IPS-20b (cell line): ENCODE measurements at regions not wholly inside any gene's neighbourhood (a gene's known extent, or its start where the extent isn't known, plus 50 kb on each side); places are given as distances from the start of the nearest gene placed in this dataset.

Experiments
- H3K27ac ChIP-seq: one replicate; pipeline ENCODE4 v1.5.1; 2013; ENCODE audit warnings: low read length
- H3K27me3 ChIP-seq: 2 replicates; pipeline ENCODE4 v1.6.1; 2013; ENCODE audit warnings: mild to moderate bottlenecking, low read length, inconsistent platforms; ENCODE audit not compliant: insufficient read depth
- H3K36me3 ChIP-seq: 2 replicates; pipeline ENCODE4 v1.6.1; 2013; ENCODE audit warnings: low read depth, mild to moderate bottlenecking, inconsistent platforms, low read length, moderate library complexity; ENCODE audit not compliant: insufficient read depth
- H3K4me1 ChIP-seq: 2 replicates; pipeline ENCODE4 v1.6.1; 2013; ENCODE audit warnings: mild to moderate bottlenecking, control low read depth, inconsistent platforms, low read length, moderate library complexity; ENCODE audit not compliant: insufficient read depth
- H3K4me3 ChIP-seq: 2 replicates; pipeline ENCODE4 v1.5.1; 2013; ENCODE audit warnings: mild to moderate bottlenecking, low read length, inconsistent platforms
- H3K9ac ChIP-seq: 2 replicates; pipeline ENCODE4 v1.6.1; 2013; ENCODE audit warnings: low read depth, mild to moderate bottlenecking, inconsistent platforms, low read length, moderate library complexity
- H3K9me3 ChIP-seq: 2 replicates; pipeline ENCODE4 v1.6.1; 2013; ENCODE audit warnings: mild to moderate bottlenecking, low read depth, low read length, inconsistent platforms; ENCODE audit not compliant: insufficient read depth

- Histone ChIP-seq H3K27me3 (peaks cover 16% of the 10 kb centered on the region), H3K27ac (no peak overlapping the region), H3K36me3 (no peaks in the 10 kb centered on the region), H3K4me3 (peak overlapping the region; percentile 49; the same call in 1 of the 2 replicates), H3K4me1 (peaks cover 44% of the 10 kb centered on the region; the same call in 1 of the 2 replicates), H3K9ac (peak overlapping the region; percentile 57; the same call in 1 of the 2 replicates), H3K9me3 (no peaks in the 10 kb centered on the region)
Measured at GRCh38 chr1:175864625-175865024, 121.2 kb upstream of the TNR start.

DNA sequence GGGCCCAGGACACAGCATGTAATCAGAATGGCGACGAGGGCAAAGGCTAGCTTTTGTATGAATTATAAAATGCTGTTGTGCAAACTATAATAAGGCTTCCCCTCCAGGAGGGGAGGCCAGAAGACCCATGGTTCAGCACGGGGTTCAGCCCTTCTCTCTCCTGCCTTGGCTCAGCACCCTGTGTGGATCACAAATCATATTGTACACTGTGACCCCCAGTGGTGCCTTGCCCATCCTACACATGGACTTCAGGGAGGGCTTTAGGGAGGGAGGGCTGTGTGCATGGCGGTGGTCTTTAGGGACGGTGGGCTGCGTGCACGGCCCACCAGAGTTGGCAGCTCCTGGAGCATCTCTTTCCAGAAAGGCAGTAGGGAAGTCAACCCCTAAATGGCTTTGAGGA lies 120.8 kb upstream of the TNR start:
- no peaks in the 10 kb centered on the region for H3K36me3 ChIP-seq
- no peaks in the 10 kb centered on the region for H3K9me3 ChIP-seq
- H3K4me3 ChIP-seq, result no peak overlapping the region; the same call in 1 of the 2 replicates
- H3K27ac ChIP-seq, result no peak overlapping the region
- peak overlapping the region; percentile 57; the same call in 1 of the 2 replicates for H3K9ac ChIP-seq
- H3K27me3 ChIP-seq, result peaks cover 16% of the 10 kb centered on the region
- peaks cover 43% of the 10 kb centered on the region; the same call in 1 of the 2 replicates for H3K4me1 ChIP-seq

- H3K36me3 ChIP-seq, result no peaks in the 10 kb centered on the region
- no peaks in the 10 kb centered on the region for H3K9me3 ChIP-seq
- 0 out of 2 replicates have a peak overlapping the region, but pooled peaks have one; percentile 9 for H3K4me3 ChIP-seq
- peak overlapping the region; percentile 14; the same call in 1 of the 2 replicates for H3K9ac ChIP-seq
- peak overlapping the region; percentile 49 for H3K27ac ChIP-seq
- peaks cover 16% of the 10 kb centered on the region for H3K27me3 ChIP-seq
- peaks cover 38% of the 10 kb centered on the region; the same call in 1 of the 2 replicates for H3K4me1 ChIP-seq
Measured at GRCh38 chr1:175863299-175864050, 120.1 kb upstream of the TNR start.

GRCh38 chr1:175862408-175862807 lies 119.0 kb upstream of the TNR start:
- H3K4me3 ChIP-seq, result no peak overlapping the region
- no peak overlapping the region for H3K27ac ChIP-seq
- peaks cover 16% of the 10 kb centered on the region for H3K27me3 ChIP-seq
- H3K36me3 ChIP-seq, result no peaks in the 10 kb centered on the region
- no peak overlapping the region for H3K9ac ChIP-seq
- peaks cover 38% of the 10 kb centered on the region; the same call in 1 of the 2 replicates for H3K4me1 ChIP-seq
- H3K9me3 ChIP-seq, result no peaks in the 10 kb centered on the region

DNA sequence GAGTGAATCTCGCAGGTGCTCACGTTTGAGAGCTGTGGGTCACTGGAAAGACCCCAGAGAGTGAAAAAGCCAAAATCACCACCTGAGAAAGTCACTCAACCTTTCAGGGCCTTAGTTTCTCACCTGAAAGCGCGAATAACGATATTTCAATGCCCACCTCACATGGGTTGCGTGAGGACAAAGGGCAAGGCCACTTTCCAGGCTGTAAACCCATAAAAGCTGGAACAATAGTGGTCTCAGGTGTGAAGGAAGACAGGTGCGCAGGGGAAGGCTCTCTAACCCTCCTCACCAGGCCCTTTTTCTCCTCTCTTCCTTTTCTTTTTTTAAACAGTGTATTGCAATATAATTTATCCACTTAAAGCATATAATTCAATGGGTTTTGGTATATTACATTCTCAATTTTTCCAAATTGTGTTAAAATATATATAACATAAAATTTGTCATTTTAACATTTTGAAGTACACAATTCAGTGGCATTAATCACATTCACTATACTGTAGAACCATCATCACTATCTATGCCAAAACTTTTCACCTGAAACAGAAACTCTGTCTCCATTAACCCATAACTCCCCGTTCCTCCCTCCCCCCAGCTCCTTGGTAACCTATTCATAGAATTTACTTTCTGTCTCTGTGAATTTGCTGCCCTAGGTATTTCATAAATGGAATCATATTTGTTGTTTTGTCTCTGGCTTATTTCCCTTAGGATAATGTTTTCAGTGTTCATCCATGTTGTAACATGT lies 118.4 kb upstream of the TNR start:
- Histone ChIP-seq H3K27ac (no peak overlapping the region), H3K36me3 (no peaks in the 10 kb centered on the region), H3K4me3 (no peak overlapping the region), H3K27me3 (peaks cover 16% of the 10 kb centered on the region), H3K4me1 (peaks cover 36% of the 10 kb centered on the region; the same call in 1 of the 2 replicates), H3K9me3 (no peaks in the 10 kb centered on the region), H3K9ac (no peak overlapping the region)

- H3K36me3 ChIP-seq, result no peaks in the 10 kb centered on the region
- H3K27ac ChIP-seq, result no peak overlapping the region
- no peak overlapping the region for H3K9ac ChIP-seq
- 0 out of 2 replicates have a peak, but pooled peaks cover 7% of the 10 kb centered on the region for H3K27me3 ChIP-seq
- H3K4me3 ChIP-seq, result no peak overlapping the region
- peaks cover 5% of the 10 kb centered on the region for H3K4me1 ChIP-seq
- no peaks in the 10 kb centered on the region for H3K9me3 ChIP-seq
Measured at GRCh38 chr1:175857756-175858155, 114.4 kb upstream of the TNR start.

- Histone ChIP-seq H3K4me1 (no peaks in the 10 kb centered on the region; the same call in 1 of the 2 replicates), H3K27ac (no peak overlapping the region), H3K9ac (no peak overlapping the region), H3K36me3 (no peaks in the 10 kb centered on the region), H3K27me3 (0 out of 2 replicates have a peak, but pooled peaks cover 3% of the 10 kb centered on the region), H3K4me3 (no peak overlapping the region), H3K9me3 (no peaks in the 10 kb centered on the region)
Measured at GRCh38 chr1:175853681-175854080, 110.3 kb upstream of the TNR start.

DNA sequence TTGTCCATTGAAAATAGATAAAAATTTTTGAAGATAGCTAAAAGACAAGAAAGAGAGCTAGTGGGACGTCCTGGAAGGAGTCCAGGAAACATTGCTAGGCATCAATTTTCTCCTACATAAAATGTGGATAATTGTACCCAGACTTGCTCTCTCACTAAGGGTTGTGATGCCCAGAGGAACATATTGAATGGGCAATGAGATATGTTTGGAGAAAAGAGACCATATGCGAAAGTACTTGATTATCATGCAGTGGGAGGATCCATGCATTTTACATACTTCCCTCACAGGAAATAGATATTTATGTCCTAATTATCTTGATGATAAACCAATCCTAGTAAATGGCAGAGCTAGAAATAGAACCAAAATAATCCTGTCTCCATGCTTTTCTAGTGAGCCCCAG lies 108.4 kb upstream of the TNR start:
- H3K9ac ChIP-seq, result no peak overlapping the region
- no peaks in the 10 kb centered on the region for H3K9me3 ChIP-seq
- H3K27ac ChIP-seq, result no peak overlapping the region
- H3K36me3 ChIP-seq, result no peaks in the 10 kb centered on the region
- H3K4me3 ChIP-seq, result no peak overlapping the region
- H3K4me1 ChIP-seq, result no peaks in the 10 kb centered on the region; the same call in none of the 2 replicates
- H3K27me3 ChIP-seq, result 0 out of 2 replicates have a peak, but pooled peaks cover 3% of the 10 kb centered on the region

- H3K9me3 ChIP-seq, result no peaks in the 10 kb centered on the region
- no peak overlapping the region for H3K27ac ChIP-seq
- H3K36me3 ChIP-seq, result no peaks in the 10 kb centered on the region
- no peaks in the 10 kb centered on the region; the same call in 1 of the 2 replicates for H3K4me1 ChIP-seq
- no peaks in the 10 kb centered on the region for H3K27me3 ChIP-seq
- peak overlapping the region; percentile 27; the same call in 1 of the 2 replicates for H3K4me3 ChIP-seq
- H3K9ac ChIP-seq, result no peak overlapping the region
Measured at GRCh38 chr1:175848329-175848728, 104.9 kb upstream of the TNR start.

DNA sequence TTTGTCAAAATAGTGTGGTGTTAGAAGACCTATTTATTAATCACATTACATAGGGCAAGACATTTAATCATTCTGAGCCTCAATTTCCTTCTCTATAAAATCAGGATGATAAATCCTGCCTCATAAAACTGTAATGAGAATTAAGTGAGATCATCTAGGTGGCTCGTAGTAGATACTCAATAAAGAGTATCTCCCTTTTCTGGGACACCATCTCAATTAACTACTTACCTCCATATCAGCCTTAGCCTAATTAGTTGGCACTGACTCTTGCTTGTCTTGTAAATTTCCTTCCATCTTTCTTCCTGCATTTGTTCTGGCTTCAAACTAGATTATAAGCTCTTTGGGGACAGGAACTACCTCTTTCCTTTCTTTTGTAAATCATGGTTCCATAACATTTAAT lies 102.6 kb upstream of the TNR start:
- Histone ChIP-seq H3K4me1 (peaks cover 6% of the 10 kb centered on the region; the same call in 1 of the 2 replicates), H3K9me3 (no peaks in the 10 kb centered on the region), H3K27ac (no peak overlapping the region), H3K27me3 (no peaks in the 10 kb centered on the region), H3K9ac (no peak overlapping the region), H3K36me3 (no peaks in the 10 kb centered on the region), H3K4me3 (no peak overlapping the region)

DNA sequence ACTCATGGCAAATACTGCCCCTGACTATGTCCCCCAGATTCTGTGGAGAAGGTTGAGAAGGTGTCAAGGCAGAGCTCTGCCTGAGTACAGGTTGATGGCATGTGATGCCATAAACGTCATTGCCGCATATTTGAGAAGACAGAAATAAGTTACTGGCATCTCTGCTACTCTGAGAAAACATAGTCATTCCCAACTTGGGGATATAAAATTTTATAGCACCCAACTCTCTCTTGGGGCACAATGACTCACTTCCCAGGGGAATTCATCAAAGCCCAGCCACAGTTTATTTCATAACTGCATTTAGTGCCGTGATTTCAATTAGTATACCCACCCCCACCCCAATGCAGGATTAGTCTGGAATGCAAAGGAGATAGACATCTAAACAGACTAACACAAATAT lies 101.9 kb upstream of the TNR start:
- no peaks in the 10 kb centered on the region for H3K36me3 ChIP-seq
- H3K27me3 ChIP-seq, result no peaks in the 10 kb centered on the region

More for the DNA sequence above, 101.9 kb upstream of the TNR start:
- Histone ChIP-seq H3K4me3 (no peak overlapping the region), H3K4me1 (peaks cover 6% of the 10 kb centered on the region; the same call in 1 of the 2 replicates), H3K9me3 (no peaks in the 10 kb centered on the region), H3K9ac (no peak overlapping the region), H3K27ac (no peak overlapping the region)
